ENCODE measurements at regions not wholly inside any gene's neighbourhood (a gene's known extent, or its start where the extent isn't known, plus 50 kb on each side); places are given as distances from the start of the nearest gene placed in this dataset.

GRCh38 chr22:27274770-27275449 is 526.6 kb downstream of the MN1 start:
- TF ChIP-seq SIN3A (IDR thresholded peaks at IDR 0.05; ENCODE audit: borderline replicate concordance, insufficient read depth, low read length) (no peak), REST (IDR thresholded peaks at IDR 0.05; ENCODE audit: insufficient read depth in 1 of 2, low read depth in 2 of 2, low read length in 2 of 2) (no peak)

Measured in PFSK-1 (cell line).